Mesothelial cell of epicardium (in vitro differentiated cells): ENCODE measurements at regions not wholly inside any gene's neighbourhood (a gene's known extent, or its start where the extent isn't known, plus 50 kb on each side); places are given as distances from the start of the nearest gene placed in this dataset.

ENCODE experiments used
- DNase-seq, 2 experiments: peaks; one replicate each; pipeline ENCODE4 v3.0.0; 2021; ENCODE audit warnings: low spot score in 2 of 2; ENCODE audit not compliant: unreplicated experiment in 2 of 2
- H3K27ac Mint-ChIP-seq: 2 replicates; pipeline ENCODE4 v1.8.0; 2021; ENCODE audit warnings: mixed read lengths
- H3K27me3 Mint-ChIP-seq: 2 replicates; pipeline ENCODE4 v1.8.0; 2021; ENCODE audit warnings: low read depth, mixed read lengths
- H3K36me3 Mint-ChIP-seq: 2 replicates; pipeline ENCODE4 v1.8.0; 2021; ENCODE audit warnings: mixed read lengths
- H3K4me1 Mint-ChIP-seq: 2 replicates; pipeline ENCODE4 v1.8.0; 2021; ENCODE audit warnings: mixed read lengths
- H3K4me3 Mint-ChIP-seq: 2 replicates; pipeline ENCODE4 v1.8.0; 2021; ENCODE audit warnings: mild to moderate bottlenecking, moderate library complexity, mixed read lengths
- H3K9me3 Mint-ChIP-seq: 2 replicates; pipeline ENCODE4 v1.8.0; 2021; ENCODE audit warnings: mixed read lengths
- TF ChIP-seq, protein P1 (sequence below): fragments of 200-600 bp; sonication (generic); IDR thresholded peaks from one replicate; pipeline ENCODE4 v1.5.0; 2021; ENCODE audit warnings: antibody characterized with exemption; ENCODE audit not compliant: unreplicated experiment

DNA sequence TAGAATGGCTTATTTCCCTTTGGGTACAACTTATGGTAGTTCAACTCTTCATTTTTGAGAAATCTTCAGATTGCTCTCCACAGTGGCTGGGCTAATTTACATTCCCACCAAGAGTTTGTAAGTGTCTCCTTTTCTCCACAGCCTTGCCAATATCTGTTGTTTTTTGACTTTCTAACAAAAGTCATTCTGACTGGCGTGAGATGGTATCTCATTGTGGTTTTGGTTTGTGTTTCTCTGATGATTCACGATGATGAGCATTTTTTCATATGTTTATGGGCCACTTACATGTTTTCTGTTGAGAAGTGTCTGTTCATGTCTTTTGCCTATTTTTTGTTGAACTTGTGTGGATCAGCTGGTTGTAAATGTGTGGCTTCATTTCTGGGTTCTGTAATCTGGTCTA, 871.0 kb downstream of the EPHA4 start:
- Mint-ChIP-seq H3K4me1 (peaks cover 13% of the 10 kb centered on the region), H3K27me3 (peaks cover 2% of the 10 kb centered on the region), H3K4me3 (no peak overlapping the region), H3K9me3 (peaks cover 15% of the 10 kb centered on the region), H3K36me3 (peaks cover 6% of the 10 kb centered on the region), H3K27ac (no peak overlapping the region)
- TF ChIP-seq, protein P1, sequence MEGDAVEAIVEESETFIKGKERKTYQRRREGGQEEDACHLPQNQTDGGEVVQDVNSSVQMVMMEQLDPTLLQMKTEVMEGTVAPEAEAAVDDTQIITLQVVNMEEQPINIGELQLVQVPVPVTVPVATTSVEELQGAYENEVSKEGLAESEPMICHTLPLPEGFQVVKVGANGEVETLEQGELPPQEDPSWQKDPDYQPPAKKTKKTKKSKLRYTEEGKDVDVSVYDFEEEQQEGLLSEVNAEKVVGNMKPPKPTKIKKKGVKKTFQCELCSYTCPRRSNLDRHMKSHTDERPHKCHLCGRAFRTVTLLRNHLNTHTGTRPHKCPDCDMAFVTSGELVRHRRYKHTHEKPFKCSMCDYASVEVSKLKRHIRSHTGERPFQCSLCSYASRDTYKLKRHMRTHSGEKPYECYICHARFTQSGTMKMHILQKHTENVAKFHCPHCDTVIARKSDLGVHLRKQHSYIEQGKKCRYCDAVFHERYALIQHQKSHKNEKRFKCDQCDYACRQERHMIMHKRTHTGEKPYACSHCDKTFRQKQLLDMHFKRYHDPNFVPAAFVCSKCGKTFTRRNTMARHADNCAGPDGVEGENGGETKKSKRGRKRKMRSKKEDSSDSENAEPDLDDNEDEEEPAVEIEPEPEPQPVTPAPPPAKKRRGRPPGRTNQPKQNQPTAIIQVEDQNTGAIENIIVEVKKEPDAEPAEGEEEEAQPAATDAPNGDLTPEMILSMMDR: no peak
- no peak for DNase-seq

DNA sequence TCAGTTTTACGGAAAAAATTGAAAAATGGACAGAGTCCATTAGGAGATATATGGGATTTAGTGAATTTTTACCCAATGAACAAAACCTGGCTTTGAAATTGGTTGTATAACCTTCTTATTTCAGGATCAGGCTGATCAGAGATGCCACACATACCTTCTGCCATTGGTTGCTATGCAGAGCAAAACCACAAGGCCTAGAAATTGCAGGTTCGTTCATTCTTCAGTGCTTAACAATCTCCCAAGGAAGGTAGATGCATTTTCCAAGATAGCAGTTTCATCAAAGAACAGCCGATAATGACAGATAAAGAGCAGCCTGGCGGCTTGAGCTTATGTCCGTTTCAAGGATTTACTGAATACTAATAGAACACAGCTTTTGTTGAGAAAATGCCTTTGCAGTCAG, 868.8 kb downstream of the EPHA4 start:
- no peak overlapping the region for H3K27ac Mint-ChIP-seq

DNA sequence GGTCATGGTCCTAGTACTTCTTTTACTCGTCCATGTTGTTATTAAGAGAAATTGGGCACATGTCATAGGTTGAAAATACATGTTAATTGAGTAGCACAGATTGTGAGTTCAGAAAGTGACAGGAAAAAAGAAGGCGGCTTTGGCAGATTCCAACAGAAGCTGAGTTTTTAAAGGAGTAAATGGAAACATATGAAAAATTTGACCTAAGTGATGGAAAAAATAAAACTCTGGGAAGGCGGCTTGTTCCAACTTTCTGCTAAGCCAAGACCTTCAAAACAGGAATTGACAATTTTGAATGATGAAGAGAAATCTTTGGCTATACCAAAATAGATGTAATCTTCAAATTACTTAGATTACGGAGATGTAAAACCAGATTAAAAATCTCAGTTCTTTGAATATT, 868.0 kb downstream of the EPHA4 start:
- Mint-ChIP-seq H3K4me1 (peaks cover 14% of the 10 kb centered on the region), H3K27me3 (no peaks in the 10 kb centered on the region), H3K36me3 (peaks cover 6% of the 10 kb centered on the region), H3K27ac (no peak overlapping the region), H3K9me3 (peaks cover 15% of the 10 kb centered on the region), H3K4me3 (no peak overlapping the region)
- TF ChIP-seq, protein P1: no peak
- no peak for DNase-seq

More for the DNA sequence above, 868.8 kb downstream of the EPHA4 start:
- TF ChIP-seq, protein P1: no peak
- H3K9me3 Mint-ChIP-seq: peaks cover 15% of the 10 kb centered on the region
- no peak for DNase-seq
- peaks cover 6% of the 10 kb centered on the region for H3K36me3 Mint-ChIP-seq
- H3K27me3 Mint-ChIP-seq: peaks cover 2% of the 10 kb centered on the region
- peaks cover 13% of the 10 kb centered on the region for H3K4me1 Mint-ChIP-seq
- no peak overlapping the region for H3K4me3 Mint-ChIP-seq

DNA sequence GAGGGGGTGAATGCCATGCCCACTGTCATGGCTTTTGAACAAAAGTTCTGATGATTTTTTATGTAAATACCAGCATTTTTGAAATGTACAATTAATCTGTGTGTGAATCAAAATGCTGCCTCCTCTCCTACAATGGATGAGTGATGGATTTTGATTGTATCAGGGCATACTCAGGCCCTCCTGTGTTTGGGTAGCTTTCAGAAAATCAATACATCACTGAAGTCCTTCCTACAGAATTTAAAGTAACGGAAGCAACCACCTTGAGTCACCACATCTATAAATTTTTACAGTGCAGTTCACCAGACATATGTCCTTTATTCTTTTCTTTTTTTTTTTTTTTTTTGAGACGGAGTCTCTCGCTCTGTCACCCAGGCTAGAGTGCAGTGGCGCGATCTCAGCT, 867.3 kb downstream of the EPHA4 start:
- peaks cover 18% of the 10 kb centered on the region for H3K4me1 Mint-ChIP-seq
- H3K4me3 Mint-ChIP-seq: no peak overlapping the region
- peaks cover 15% of the 10 kb centered on the region for H3K9me3 Mint-ChIP-seq
- no peak overlapping the region for H3K27ac Mint-ChIP-seq
- TF ChIP-seq, protein P1: no peak
- peaks cover 6% of the 10 kb centered on the region for H3K36me3 Mint-ChIP-seq
- H3K27me3 Mint-ChIP-seq: no peaks in the 10 kb centered on the region
- no peak for DNase-seq

DNA sequence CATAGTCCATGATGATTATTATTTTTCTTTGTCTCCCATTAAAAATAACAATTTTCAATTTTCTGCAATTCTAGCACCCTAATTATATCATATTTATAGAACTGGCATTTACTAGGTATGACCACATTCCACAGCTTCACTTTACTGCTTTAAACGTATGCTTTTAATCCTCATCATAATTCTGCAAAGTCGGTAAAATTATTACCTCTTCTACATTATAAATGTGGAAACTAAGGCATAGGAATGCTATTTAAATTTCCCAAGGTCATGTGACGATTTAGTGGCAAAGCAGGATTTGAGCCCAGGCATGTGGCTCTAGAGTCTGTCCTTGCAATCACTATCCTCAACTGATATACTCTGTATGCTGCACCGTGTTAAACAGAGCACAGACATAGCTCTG, 866.4 kb downstream of the EPHA4 start:
- TF ChIP-seq, protein P1: no peak
- Mint-ChIP-seq H3K9me3 (peaks cover 16% of the 10 kb centered on the region), H3K36me3 (peaks cover 6% of the 10 kb centered on the region), H3K27ac (no peak overlapping the region), H3K27me3 (no peaks in the 10 kb centered on the region), H3K4me1 (peaks cover 18% of the 10 kb centered on the region), H3K4me3 (no peak overlapping the region)
- DNase-seq: no peak

DNA sequence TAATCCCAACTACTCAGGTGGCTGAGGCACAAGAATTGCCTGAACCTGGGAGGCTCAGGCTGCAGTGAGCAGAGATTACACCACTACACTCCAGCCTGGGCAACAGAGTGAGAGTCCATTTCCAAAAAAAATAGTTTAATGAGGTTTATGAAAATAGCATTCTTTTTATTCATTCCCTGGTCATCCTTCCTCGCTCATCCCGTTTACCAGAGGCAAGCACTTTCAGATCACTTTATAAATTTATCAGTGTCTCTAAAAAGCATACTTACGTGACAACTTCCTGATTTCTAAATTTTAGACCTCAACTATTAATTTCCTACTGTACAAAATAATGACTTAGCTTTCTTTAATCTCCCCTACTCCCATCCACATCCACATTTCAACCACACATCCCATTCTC, 864.8 kb downstream of the EPHA4 start:
- no peak for DNase-seq
- H3K27ac Mint-ChIP-seq: no peak overlapping the region
- H3K36me3 Mint-ChIP-seq: no peaks in the 10 kb centered on the region
- peaks cover 7% of the 10 kb centered on the region for H3K9me3 Mint-ChIP-seq
- H3K4me1 Mint-ChIP-seq: peaks cover 18% of the 10 kb centered on the region
- TF ChIP-seq, protein P1: no peak
- no peaks in the 10 kb centered on the region for H3K27me3 Mint-ChIP-seq
- no peak overlapping the region for H3K4me3 Mint-ChIP-seq
